HG03460 (cell line): ENCODE measurements at regions not wholly inside any gene's neighbourhood (a gene's known extent, or its start where the extent isn't known, plus 50 kb on each side); places are given as distances from the start of the nearest gene placed in this dataset.

Experiments used
- ATAC-seq: cut with Tn5 transposase; IDR thresholded peaks from one replicate; pipeline ENCODE4 v1.9.1; 2021; ENCODE audit not compliant: unreplicated experiment

GRCh38 chr10:8921568-8921967, 867.1 kb downstream of the GATA3 start:
- ATAC-seq: no peak

- ATAC-seq: no peak
Measured at GRCh38 chr10:8923096-8923495, 868.6 kb downstream of the GATA3 start.

DNA sequence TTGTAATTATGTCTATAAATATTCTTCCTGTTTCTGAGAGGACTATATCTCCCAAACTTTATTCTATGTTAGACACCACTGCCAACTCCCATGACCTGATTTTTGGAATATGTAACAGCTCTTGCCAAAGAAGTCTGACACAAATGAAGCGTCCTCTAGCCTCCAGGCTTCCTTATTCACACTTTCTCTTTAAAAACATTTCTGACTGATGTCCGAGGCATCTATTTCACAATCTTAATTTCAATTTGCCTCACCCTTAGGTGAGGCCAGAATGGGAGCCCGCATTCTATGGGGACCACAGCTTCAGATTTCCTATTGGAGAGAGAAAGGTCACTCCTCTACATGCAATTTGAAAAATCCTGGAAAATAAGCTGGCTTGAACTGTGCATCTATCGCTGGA, 873.2 kb downstream of the GATA3 start:
- ATAC-seq: no peak

- no peak for ATAC-seq
Measured at GRCh38 chr10:8946451-8946850, 892.0 kb downstream of the GATA3 start.

DNA sequence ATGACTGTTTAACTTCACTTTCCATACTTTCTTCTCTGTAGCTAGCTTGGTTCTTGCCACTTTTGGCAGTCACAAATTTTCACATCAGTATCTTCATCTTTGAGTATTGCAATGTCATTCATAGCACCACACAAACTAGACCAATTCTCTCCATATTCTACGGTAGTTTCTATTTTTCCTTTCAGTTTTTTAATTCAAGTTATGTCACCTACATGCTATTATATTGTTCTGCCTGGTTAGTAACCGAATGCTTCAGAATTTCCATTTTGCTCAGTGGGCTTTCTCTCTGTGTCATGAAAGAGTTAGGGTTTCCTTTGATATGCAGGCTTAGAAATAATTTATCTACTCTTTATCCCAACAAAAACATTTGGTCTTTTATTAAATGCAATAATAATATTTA, 896.5 kb downstream of the GATA3 start:
- ATAC-seq: no peak

DNA sequence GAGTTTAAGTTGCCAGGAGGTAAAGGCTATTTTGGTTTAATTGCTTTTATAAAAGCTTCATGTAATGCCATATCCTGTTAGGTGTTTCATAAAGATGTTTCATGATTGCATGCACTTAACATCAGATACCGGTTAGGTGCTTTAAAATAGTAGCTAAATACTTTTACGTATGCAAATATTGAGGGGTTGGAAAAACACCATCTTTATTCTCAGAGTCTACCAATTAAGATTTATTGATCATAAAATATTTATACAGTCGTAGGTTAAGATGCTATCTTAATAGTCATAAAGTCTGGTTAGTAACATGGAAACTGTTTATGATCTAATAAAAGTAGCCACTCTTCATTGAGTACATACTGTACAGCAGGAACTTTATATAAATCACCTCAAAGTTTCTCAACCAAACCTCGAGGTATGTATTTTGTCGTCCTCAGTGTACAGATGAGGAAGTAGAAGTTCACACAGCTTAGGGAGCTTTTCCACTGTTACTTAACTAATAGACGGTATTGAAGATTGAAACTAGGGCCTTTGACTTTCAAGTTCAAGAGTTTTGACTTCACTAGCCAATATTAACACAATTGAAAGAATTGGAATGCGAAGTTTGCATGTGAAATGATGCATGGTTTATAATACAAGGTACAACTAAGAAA, 897.1 kb downstream of the GATA3 start:
- ATAC-seq: no peak

GRCh38 chr10:8956400-8956799, 901.9 kb downstream of the GATA3 start:
- ATAC-seq: no peak

DNA sequence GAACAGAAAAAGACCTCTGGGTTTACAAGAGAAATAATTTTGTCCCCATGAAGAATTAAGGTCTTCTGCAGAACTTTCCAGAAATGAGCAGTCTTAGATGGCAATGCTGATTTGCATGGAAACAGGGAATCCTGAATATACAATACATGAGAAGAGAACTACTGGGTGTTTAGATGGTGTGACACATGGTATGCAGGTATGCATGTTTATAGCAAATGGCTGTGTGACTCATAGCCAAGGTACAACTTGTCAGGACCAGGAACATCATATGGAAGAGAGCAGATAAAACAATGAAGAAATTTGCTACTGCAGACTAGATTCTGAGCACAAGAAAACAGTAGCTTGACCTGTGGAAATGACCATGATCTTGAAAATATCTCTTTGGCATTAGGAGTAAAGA, 907.8 kb downstream of the GATA3 start:
- no peak for ATAC-seq

DNA sequence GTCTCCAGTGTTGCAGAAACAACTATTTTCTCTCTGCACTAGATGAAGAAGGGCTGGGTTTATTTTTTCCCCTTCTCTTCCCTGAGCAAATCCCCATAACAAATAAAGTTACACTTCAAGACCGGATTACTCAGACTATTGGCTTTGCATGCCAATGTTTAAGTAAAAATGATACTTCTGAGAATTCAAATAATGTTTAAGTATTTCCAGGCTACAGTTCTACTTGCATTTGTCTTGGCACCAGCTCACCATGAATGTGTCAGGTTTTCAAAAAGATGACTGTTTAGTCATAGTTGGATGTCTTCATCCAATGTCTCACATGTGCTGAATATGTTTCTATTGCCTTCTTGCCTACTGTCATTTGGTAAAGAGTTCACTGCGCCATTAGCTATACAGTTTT, 912.6 kb downstream of the GATA3 start:
- no peak for ATAC-seq

DNA sequence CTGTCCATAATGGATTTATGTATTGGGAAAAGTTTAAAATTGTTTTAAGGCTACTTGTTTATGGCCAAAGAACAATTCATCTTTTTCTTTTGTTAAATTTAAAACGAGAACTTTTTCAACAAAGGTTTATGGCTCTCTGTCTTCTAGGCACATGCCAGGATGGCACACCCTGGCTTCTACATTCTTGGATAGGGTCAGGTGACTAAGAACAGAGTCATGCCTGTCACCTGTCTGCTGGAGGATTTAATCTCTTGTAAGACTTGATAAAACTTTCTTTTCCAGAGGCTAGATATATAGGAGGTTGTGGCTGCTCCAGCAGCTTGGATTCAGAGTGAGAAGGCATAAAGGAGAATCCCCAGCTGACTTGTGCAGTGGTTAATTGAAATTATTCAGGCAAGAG, 915.4 kb downstream of the GATA3 start:
- ATAC-seq: no peak

GRCh38 chr10:8975535-8975934, 921.0 kb downstream of the GATA3 start:
- ATAC-seq: no peak

- no peak for ATAC-seq
Measured at GRCh38 chr10:8978100-8978499, 923.6 kb downstream of the GATA3 start.

GRCh38 chr10:8979976-8980375, 925.5 kb downstream of the GATA3 start:
- no peak for ATAC-seq

- ATAC-seq: no peak
Measured at GRCh38 chr10:8981277-8981676, 926.8 kb downstream of the GATA3 start.

GRCh38 chr10:8985651-8986050, 931.2 kb downstream of the GATA3 start:
- no peak for ATAC-seq

DNA sequence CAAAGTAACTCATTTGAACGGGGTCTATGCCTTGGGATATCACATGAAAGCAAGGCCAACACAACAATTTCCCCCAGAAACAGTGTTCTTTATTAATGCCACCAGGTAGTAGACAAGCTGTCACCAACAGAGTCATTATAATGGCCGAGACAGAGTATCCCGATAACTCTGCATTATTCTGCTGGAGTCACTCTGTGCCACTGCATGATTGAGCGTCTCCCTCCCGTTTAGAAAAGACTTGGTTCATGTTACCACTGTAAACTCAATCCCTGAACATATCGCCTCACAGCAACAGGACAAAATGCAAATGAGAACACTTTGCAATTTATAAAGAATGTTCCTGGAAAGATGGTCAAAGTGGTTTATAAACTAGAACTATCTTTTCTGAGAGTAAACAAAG, 932.5 kb downstream of the GATA3 start:
- no peak for ATAC-seq

- ATAC-seq: no peak
Measured at GRCh38 chr10:8987712-8988111, 933.2 kb downstream of the GATA3 start.

- ATAC-seq: no peak
Measured at GRCh38 chr10:8990280-8990987, 935.9 kb downstream of the GATA3 start.

GRCh38 chr10:8992009-8992408, 937.5 kb downstream of the GATA3 start:
- ATAC-seq: no peak

DNA sequence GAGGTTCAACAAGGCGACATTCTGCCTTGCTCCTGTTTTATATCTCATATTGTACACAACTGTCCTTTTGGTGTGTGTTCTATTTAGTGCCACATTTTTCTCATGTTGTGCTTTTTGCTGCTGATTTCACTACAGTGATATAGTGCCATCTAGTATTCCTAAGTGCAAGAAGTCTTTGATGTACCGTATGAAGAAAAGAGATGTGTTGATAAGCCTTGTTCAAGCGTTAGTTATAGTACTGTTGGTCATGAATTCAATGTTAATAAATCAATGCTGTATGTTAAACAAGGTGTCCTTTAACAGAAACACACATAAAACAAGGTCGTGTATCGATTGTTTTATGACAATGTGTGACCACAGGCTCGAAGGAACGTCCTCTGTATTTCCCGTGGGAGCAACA, 939.4 kb downstream of the GATA3 start:
- ATAC-seq: no peak

GRCh38 chr10:8998751-8999150, 944.3 kb downstream of the GATA3 start:
- no peak for ATAC-seq

DNA sequence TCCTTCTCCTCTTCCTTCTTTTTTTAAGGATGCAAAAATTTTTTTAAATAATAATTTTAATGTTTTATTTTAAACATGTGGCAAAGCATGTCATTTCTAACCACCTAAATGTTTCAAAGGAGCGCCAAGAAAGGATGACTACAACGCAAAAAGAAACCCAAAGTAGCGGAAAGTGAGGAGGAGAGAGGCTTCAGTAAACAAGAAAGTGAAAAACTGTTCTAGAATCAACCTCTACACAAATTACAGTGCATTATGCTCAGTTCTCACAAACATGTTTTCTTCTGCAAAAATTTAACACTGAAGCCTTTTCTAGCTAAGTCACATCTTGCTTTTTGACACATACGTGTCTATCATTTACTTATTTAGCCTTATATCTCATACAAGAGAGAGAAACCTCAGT, 948.6 kb downstream of the GATA3 start:
- no peak for ATAC-seq

- ATAC-seq: no peak
Measured at GRCh38 chr10:9004736-9005135, 950.2 kb downstream of the GATA3 start.
